OCI-LY1 (cell line): ENCODE measurements at regions not wholly inside any gene's neighbourhood (a gene's known extent, or its start where the extent isn't known, plus 50 kb on each side); places are given as distances from the start of the nearest gene placed in this dataset.
"Not testable (repeated sequence)": the region's sequence is repeated elsewhere in the genome, so short reads cannot be mapped to it uniquely, and the experiment has no call there.

Source experiments
- H2AFZ ChIP-seq: fragments of 200-600 bp; sonication (generic), shearing (Covaris generic); 2 replicates; pipeline ENCODE4 v1.6.0; 2014; ENCODE audit warnings: antibody characterized with exemption, mild to moderate bottlenecking, low read length
- H3F3A ChIP-seq: fragments of 200-600 bp; sonication (generic), shearing (Covaris generic); 2 replicates; pipeline ENCODE4 v1.6.0; 2014; ENCODE audit warnings: mild to moderate bottlenecking, antibody characterized with exemption, low read length, moderate library complexity; ENCODE audit not compliant: insufficient read depth
- H3K27ac ChIP-seq: fragments of 200-600 bp; sonication (generic); 2 replicates; pipeline ENCODE4 v1.5.1; 2014; ENCODE audit warnings: low read length, mixed run types, mild to moderate bottlenecking, low read depth; ENCODE audit not compliant: poor library complexity, severe bottlenecking
- H3K27me3 ChIP-seq: fragments of 200-600 bp; sonication (generic); 2 replicates; pipeline ENCODE4 v1.6.0; 2014; ENCODE audit warnings: antibody characterized with exemption, mild to moderate bottlenecking, low read length, moderate library complexity; ENCODE audit not compliant: insufficient read depth
- H3K36me3 ChIP-seq: fragments of 200-600 bp; sonication (generic); 2 replicates; pipeline ENCODE4 v1.6.1; 2014; ENCODE audit warnings: mild to moderate bottlenecking, antibody characterized with exemption, low read length, moderate library complexity, mixed read lengths; ENCODE audit not compliant: insufficient read depth
- H3K4me1 ChIP-seq: fragments of 200-600 bp; sonication (generic); 2 replicates; pipeline ENCODE4 v1.5.1; 2014; ENCODE audit warnings: mild to moderate bottlenecking, low read length, moderate library complexity; ENCODE audit not compliant: insufficient read depth, severe bottlenecking
- H3K4me2 ChIP-seq: fragments of 200-600 bp; sonication (generic), shearing (Covaris generic); 2 replicates; pipeline ENCODE4 v1.6.1; 2014; ENCODE audit warnings: low read length
- H3K4me3 ChIP-seq: fragments of 200-600 bp; sonication (generic); 2 replicates; pipeline ENCODE4 v1.5.1; 2014; ENCODE audit warnings: low read length, low read depth, mild to moderate bottlenecking, mixed read lengths; ENCODE audit not compliant: poor library complexity, severe bottlenecking
- H3K79me2 ChIP-seq: fragments of 200-600 bp; shearing (Covaris generic); 2 replicates; pipeline ENCODE4 v1.6.1; 2016; ENCODE audit warnings: mixed run types, low read length, mixed read lengths; ENCODE audit not compliant: insufficient read depth
- H3K9ac ChIP-seq: fragments of 200-600 bp; sonication (generic), shearing (Covaris generic); 2 replicates; pipeline ENCODE4 v1.6.1; 2014; ENCODE audit warnings: mild to moderate bottlenecking, low read length, mixed read lengths
- H3K9me2 ChIP-seq: fragments of 200-600 bp; sonication (generic), shearing (Covaris generic); 2 replicates; pipeline ENCODE4 v1.6.1; 2014; ENCODE audit warnings: low read depth, mild to moderate bottlenecking, low read length, mixed read lengths
- H3K9me3 ChIP-seq: fragments of 200-600 bp; shearing (Covaris generic); 2 replicates; pipeline ENCODE4 v1.6.1; 2014; ENCODE audit warnings: low read length, mixed read lengths
- H4K20me1 ChIP-seq: fragments of 200-600 bp; sonication (generic), shearing (Covaris generic); 2 replicates; pipeline ENCODE4 v1.6.0; 2016; ENCODE audit warnings: mild to moderate bottlenecking, low read length; ENCODE audit not compliant: insufficient read depth
- CTCF ChIP-seq: fragments of 200-600 bp; sonication (generic), shearing (Covaris generic); IDR thresholded peaks from 2 replicates; pipeline ENCODE4 v1.5.1; 2017; ENCODE audit warnings: mild to moderate bottlenecking, antibody characterized with exemption, low read length, moderate library complexity, mixed read lengths
- EZH2 ChIP-seq: fragments of 200-600 bp; sonication (generic), shearing (Covaris generic); IDR thresholded peaks from 2 replicates; pipeline ENCODE4 v1.8.0; 2017; ENCODE audit warnings: borderline replicate concordance, mixed run types, mild to moderate bottlenecking, antibody characterized with exemption, low read length, moderate library complexity, mixed read lengths

- Histone ChIP-seq H3K27me3 (no peaks in the 10 kb centered on the region), H3K36me3 (no peaks in the 10 kb centered on the region), H3K9me3 (no peaks in the 10 kb centered on the region), H2AFZ (peak overlapping the region; percentile 58; the same call in 1 of the 2 replicates), H3K4me2 (no peak overlapping the region), H3F3A (no peaks in the 10 kb centered on the region), H3K9me2 (no peaks in the 10 kb centered on the region), H3K79me2 (no peaks in the 10 kb centered on the region), H3K4me3 (no peak overlapping the region), H4K20me1 (no peaks in the 10 kb centered on the region), H3K4me1 (peaks cover 5% of the 10 kb centered on the region), H3K9ac (no peak overlapping the region), H3K27ac (no peak overlapping the region)
- no peak for TF ChIP-seq CTCF
- no peak for TF ChIP-seq EZH2
Observed at GRCh38 chr3:105140899-105141367, 225.8 kb upstream of the ALCAM start.

DNA sequence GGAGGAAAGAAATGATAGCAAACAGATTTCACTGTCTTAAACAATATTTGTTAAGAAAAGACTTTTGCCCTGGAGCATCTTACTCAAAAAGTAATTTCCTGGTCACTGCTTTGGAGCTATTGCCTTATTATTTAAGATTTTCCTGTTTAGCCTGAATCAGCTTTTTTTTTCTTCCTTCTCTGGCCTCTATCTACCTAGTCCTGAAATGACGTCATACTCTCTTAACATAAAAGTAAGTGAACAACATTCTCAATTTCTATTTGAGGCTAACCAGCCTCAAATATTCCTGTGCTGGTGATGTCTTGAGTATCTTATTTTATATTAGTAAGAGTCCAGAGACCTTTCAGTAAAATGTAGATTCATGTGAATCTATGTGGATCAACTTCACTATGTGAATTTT lies 221.9 kb upstream of the ALCAM start:
- Histone ChIP-seq H3K36me3 (no peaks in the 10 kb centered on the region), H3K9me3 (0 out of 2 replicates have a peak, but pooled peaks cover 2% of the 10 kb centered on the region), H3K79me2 (no peaks in the 10 kb centered on the region), H4K20me1 (no peaks in the 10 kb centered on the region), H3K4me2 (no peak overlapping the region), H3K4me1 (peaks cover 5% of the 10 kb centered on the region), H3F3A (no peaks in the 10 kb centered on the region), H3K9me2 (no peaks in the 10 kb centered on the region), H3K4me3 (no peak overlapping the region), H3K27me3 (no peaks in the 10 kb centered on the region), H3K27ac (no peak overlapping the region), H3K9ac (no peak overlapping the region), H2AFZ (no peak overlapping the region)
- no peak for TF ChIP-seq EZH2

GRCh38 chr3:105145511-105145910 lies 221.2 kb upstream of the ALCAM start:
- Histone ChIP-seq H3K36me3 (no peaks in the 10 kb centered on the region), H2AFZ (no peak overlapping the region), H3F3A (no peaks in the 10 kb centered on the region), H4K20me1 (no peaks in the 10 kb centered on the region), H3K9me3 (0 out of 2 replicates have a peak, but pooled peaks cover 2% of the 10 kb centered on the region), H3K4me3 (no peak overlapping the region), H3K4me1 (peaks cover 5% of the 10 kb centered on the region), H3K79me2 (no peaks in the 10 kb centered on the region), H3K27me3 (no peaks in the 10 kb centered on the region), H3K9ac (no peak overlapping the region), H3K4me2 (no peak overlapping the region), H3K27ac (no peak overlapping the region), H3K9me2 (no peaks in the 10 kb centered on the region)
- TF ChIP-seq CTCF, result no peak
- TF ChIP-seq EZH2, result no peak

DNA sequence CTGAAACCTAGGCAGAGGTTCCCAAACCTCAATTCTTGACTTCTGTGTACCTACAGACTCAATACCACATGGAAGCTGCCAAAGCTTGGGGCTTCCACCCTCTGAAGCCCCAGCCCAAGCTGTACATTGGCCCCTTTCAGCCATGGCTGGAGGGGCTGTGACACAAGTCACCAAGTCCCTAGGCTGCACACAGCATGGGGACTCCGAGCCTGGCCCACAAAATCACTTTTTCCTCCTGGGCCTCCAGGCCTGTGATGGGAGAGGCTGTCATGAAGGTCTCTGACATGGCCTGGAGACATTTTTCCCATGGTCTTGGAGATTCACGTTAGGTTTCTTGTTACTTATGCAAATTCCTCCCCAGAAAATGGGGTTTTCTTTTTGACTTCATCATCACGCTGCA lies 217.5 kb upstream of the ALCAM start:
- not testable (repeated sequence) for H3K4me2 ChIP-seq, H3K79me2 ChIP-seq, H3K4me1 ChIP-seq, H2AFZ ChIP-seq, H4K20me1 ChIP-seq, H3K9me2 ChIP-seq, H3K9me3 ChIP-seq, H3K27ac ChIP-seq, H3K9ac ChIP-seq, H3K27me3 ChIP-seq, H3K36me3 ChIP-seq, H3K4me3 ChIP-seq, H3F3A ChIP-seq
